ENCODE measurements at regions not wholly inside any gene's neighbourhood (a gene's known extent, or its start where the extent isn't known, plus 50 kb on each side); places are given as distances from the start of the nearest gene placed in this dataset.

GRCh38 chr6:27187231-27188060 lies 60.1 kb upstream of the PRSS16 start (continued):
- TF ChIP-seq, protein P1, sequence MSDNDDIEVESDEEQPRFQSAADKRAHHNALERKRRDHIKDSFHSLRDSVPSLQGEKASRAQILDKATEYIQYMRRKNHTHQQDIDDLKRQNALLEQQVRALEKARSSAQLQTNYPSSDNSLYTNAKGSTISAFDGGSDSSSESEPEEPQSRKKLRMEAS (IDR thresholded peaks at IDR 0.05; ENCODE audit: low read depth): no peak
- TF ChIP-seq NFIC (IDR thresholded peaks at IDR 0.05; ENCODE audit: borderline replicate concordance) (no peak), GABPA (IDR thresholded peaks at IDR 0.05; ENCODE audit: low read depth) (no peak)

- peak; percentile 60 for DNase-seq
- TF ChIP-seq GABPA (IDR thresholded peaks at IDR 0.05; ENCODE audit: low read depth) (0 out of 2 replicates have a peak, but pooled peaks have one; percentile 22), RFX5 (IDR thresholded peaks at IDR 0.05; ENCODE audit: low read length) (no peak), RAD21 (IDR thresholded peaks at IDR 0.05; ENCODE audit: low read length) (no peak), MXI1 (IDR thresholded peaks at IDR 0.05; ENCODE audit: low read depth, low read length) (no peak), FOSL2 (IDR thresholded peaks at IDR 0.05; ENCODE audit: borderline replicate concordance, low read depth) (no peak), ELF1 (IDR thresholded peaks at IDR 0.05) (0 out of 2 replicates have a peak, but pooled peaks have one; percentile 46), GATA2 (CRISPR knock-in tag; IDR thresholded peaks at IDR 0.05) (no peak), MEF2A (IDR thresholded peaks at IDR 0.05; ENCODE audit: borderline replicate concordance, low read depth) (no peak), JUND (IDR thresholded peaks at IDR 0.05) (peak; percentile 24), YY1 (IDR thresholded peaks at IDR 0.05; ENCODE audit: low read depth) (no peak), CHD2 (IDR thresholded peaks at IDR 0.05; ENCODE audit: low read length, partially characterized antibody) (no peak), NFIC (IDR thresholded peaks at IDR 0.05; ENCODE audit: borderline replicate concordance) (0 out of 2 replicates have a peak, but pooled peaks have one; percentile 5), RXRA (IDR thresholded peaks at IDR 0.05; ENCODE audit: borderline replicate concordance, low read depth) (no peak), PBX3 (IDR thresholded peaks at IDR 0.05) (no peak), TCF12 (IDR thresholded peaks at IDR 0.05) (no peak; the same call in 1 of the 2 replicates), FOXJ3 (CRISPR knock-in tag; IDR thresholded peaks at IDR 0.05) (no peak), POLR2AphosphoS5 (IDR thresholded peaks at IDR 0.05; ENCODE audit: low read depth, low read length) (peak; percentile 48; the same call in 1 of the 2 replicates)
- TF ChIP-seq, protein P2, sequence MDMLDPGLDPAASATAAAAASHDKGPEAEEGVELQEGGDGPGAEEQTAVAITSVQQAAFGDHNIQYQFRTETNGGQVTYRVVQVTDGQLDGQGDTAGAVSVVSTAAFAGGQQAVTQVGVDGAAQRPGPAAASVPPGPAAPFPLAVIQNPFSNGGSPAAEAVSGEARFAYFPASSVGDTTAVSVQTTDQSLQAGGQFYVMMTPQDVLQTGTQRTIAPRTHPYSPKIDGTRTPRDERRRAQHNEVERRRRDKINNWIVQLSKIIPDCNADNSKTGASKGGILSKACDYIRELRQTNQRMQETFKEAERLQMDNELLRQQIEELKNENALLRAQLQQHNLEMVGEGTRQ (IDR thresholded peaks at IDR 0.05; ENCODE audit: borderline replicate concordance, low read depth, low read length): no peak
- TF ChIP-seq, protein P1 (IDR thresholded peaks at IDR 0.05; ENCODE audit: low read depth): no peak
- TF ChIP-seq, protein P3, sequence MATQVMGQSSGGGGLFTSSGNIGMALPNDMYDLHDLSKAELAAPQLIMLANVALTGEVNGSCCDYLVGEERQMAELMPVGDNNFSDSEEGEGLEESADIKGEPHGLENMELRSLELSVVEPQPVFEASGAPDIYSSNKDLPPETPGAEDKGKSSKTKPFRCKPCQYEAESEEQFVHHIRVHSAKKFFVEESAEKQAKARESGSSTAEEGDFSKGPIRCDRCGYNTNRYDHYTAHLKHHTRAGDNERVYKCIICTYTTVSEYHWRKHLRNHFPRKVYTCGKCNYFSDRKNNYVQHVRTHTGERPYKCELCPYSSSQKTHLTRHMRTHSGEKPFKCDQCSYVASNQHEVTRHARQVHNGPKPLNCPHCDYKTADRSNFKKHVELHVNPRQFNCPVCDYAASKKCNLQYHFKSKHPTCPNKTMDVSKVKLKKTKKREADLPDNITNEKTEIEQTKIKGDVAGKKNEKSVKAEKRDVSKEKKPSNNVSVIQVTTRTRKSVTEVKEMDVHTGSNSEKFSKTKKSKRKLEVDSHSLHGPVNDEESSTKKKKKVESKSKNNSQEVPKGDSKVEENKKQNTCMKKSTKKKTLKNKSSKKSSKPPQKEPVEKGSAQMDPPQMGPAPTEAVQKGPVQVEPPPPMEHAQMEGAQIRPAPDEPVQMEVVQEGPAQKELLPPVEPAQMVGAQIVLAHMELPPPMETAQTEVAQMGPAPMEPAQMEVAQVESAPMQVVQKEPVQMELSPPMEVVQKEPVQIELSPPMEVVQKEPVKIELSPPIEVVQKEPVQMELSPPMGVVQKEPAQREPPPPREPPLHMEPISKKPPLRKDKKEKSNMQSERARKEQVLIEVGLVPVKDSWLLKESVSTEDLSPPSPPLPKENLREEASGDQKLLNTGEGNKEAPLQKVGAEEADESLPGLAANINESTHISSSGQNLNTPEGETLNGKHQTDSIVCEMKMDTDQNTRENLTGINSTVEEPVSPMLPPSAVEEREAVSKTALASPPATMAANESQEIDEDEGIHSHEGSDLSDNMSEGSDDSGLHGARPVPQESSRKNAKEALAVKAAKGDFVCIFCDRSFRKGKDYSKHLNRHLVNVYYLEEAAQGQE (IDR thresholded peaks at IDR 0.05; ENCODE audit: low read depth, low read length): no peak
- TF ChIP-seq, protein P4, sequence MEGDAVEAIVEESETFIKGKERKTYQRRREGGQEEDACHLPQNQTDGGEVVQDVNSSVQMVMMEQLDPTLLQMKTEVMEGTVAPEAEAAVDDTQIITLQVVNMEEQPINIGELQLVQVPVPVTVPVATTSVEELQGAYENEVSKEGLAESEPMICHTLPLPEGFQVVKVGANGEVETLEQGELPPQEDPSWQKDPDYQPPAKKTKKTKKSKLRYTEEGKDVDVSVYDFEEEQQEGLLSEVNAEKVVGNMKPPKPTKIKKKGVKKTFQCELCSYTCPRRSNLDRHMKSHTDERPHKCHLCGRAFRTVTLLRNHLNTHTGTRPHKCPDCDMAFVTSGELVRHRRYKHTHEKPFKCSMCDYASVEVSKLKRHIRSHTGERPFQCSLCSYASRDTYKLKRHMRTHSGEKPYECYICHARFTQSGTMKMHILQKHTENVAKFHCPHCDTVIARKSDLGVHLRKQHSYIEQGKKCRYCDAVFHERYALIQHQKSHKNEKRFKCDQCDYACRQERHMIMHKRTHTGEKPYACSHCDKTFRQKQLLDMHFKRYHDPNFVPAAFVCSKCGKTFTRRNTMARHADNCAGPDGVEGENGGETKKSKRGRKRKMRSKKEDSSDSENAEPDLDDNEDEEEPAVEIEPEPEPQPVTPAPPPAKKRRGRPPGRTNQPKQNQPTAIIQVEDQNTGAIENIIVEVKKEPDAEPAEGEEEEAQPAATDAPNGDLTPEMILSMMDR (IDR thresholded peaks at IDR 0.05): no peak
These were observed 59.2 kb upstream of the PRSS16 start for GRCh38 chr6:27188061-27188884.

More at GRCh38 chr6:27188061-27188884, 59.2 kb upstream of the PRSS16 start:
- peak overlapping the region; percentile 70 to 80 for H3K4me3 ChIP-seq (ENCODE audit: low read depth in 2 of 2, low read length in 1 of 2)
- H2AFZ ChIP-seq (ENCODE audit: low read depth): peak overlapping the region; percentile 83
- no peaks in the 10 kb centered on the region for H4K20me1 ChIP-seq (ENCODE audit: insufficient read depth)
- H3K9ac ChIP-seq: peak overlapping the region; percentile 62; the same call in 1 of the 2 replicates
- H3K4me1 ChIP-seq (ENCODE audit: control insufficient read depth in 1 of 2, insufficient read depth in 2 of 2, low read depth in 1 of 2, low read length in 1 of 2): peaks cover 0 to 6% of the 10 kb centered on the region in 2 experiments; a peak in 1 of 4 replicates
- H3K79me2 ChIP-seq (ENCODE audit: insufficient read depth): no peaks in the 10 kb centered on the region
- ChIA-PET POLR2A (no interaction called here), CTCF (interaction anchor here (0.7 to 2.1 kb wide), 12 partner anchors 11 to 1828 kb away, joined by 3 to 13 read pairs (median 4); no protein-coding TSS in a partner anchor)
- H3K9me2 ChIP-seq: no peaks in the 10 kb centered on the region
- H3F3A ChIP-seq (replicated peaks; ENCODE audit: insufficient read depth): peaks cover 14% of the 10 kb centered on the region
- peak overlapping the region; percentile 79 for H3K4me2 ChIP-seq
- H3K36me3 ChIP-seq (replicated peaks in 1 of 2; ENCODE audit: control insufficient read depth in 1 of 2, insufficient read depth in 2 of 2, low read length in 1 of 2): no peaks in the 10 kb centered on the region
- 6% methylated on average over 33 of the region's 33 CpGs for WGBS (ENCODE audit: low lambda C conversion rate)
- no peaks in the 10 kb centered on the region for H3K9me3 ChIP-seq
- no peaks in the 10 kb centered on the region for H3K27me3 ChIP-seq (ENCODE audit: insufficient read depth)
- peak overlapping the region; percentile 11 to 76; a peak in 3 of 4 replicates for H3K27ac ChIP-seq (ENCODE audit: low read depth in 2 of 2, low read length in 1 of 2)
